Stimulated activated CD4-positive, alpha-beta T cell treated with anti-CD3 and anti-CD28 coated beads, TNF-alpha, amount 100 ng/mL, for 24 hours (primary cell): ENCODE measurements at regions not wholly inside any gene's neighbourhood (a gene's known extent, or its start where the extent isn't known, plus 50 kb on each side); places are given as distances from the start of the nearest gene placed in this dataset.

ENCODE experiments used
- DNase-seq, 3 experiments: peaks; one replicate each; pipeline ENCODE4 v3.0.0-alpha.2; 2020; ENCODE audit warnings: low read depth in 3 of 3

- DNase-seq, result no peak
Observed at GRCh38 chr1:25036117-25036546, 106.1 kb upstream of the RUNX3 start.

GRCh38 chr1:25035523-25036116, 105.5 kb upstream of the RUNX3 start:
- no peak for DNase-seq

- no peak for DNase-seq
Observed at GRCh38 chr1:25034736-25035522, 104.9 kb upstream of the RUNX3 start.

GRCh38 chr1:25033828-25034705, 104.0 kb upstream of the RUNX3 start:
- no peak for DNase-seq

GRCh38 chr1:25033030-25033827, 103.2 kb upstream of the RUNX3 start:
- no peak for DNase-seq

GRCh38 chr1:25031966-25032667, 102.0 kb upstream of the RUNX3 start:
- DNase-seq, result peak in 1 of 3 experiments; percentile 38

- DNase-seq, result peak in 1 of 3 experiments; percentile 67
Observed at GRCh38 chr1:25031601-25031965, 101.5 kb upstream of the RUNX3 start.

- DNase-seq, result peak; percentile 58 to 80 (median 61)
Observed at GRCh38 chr1:25030674-25031589, 100.9 kb upstream of the RUNX3 start.

GRCh38 chr1:25030012-25030411, 99.9 kb upstream of the RUNX3 start:
- no peak for DNase-seq

- DNase-seq, result peak in 1 of 3 experiments; percentile 53
Observed at GRCh38 chr1:25028907-25029599, 99.0 kb upstream of the RUNX3 start.

GRCh38 chr1:25028587-25028906, 98.5 kb upstream of the RUNX3 start:
- DNase-seq, result no peak

GRCh38 chr1:25027822-25028586, 97.9 kb upstream of the RUNX3 start:
- DNase-seq, result no peak

- no peak for DNase-seq
Observed at GRCh38 chr1:25026730-25027450, 96.8 kb upstream of the RUNX3 start.

- no peak for DNase-seq
Observed at GRCh38 chr1:25026304-25026703, 96.2 kb upstream of the RUNX3 start.

GRCh38 chr1:25024615-25025350, 94.7 kb upstream of the RUNX3 start:
- no peak for DNase-seq

GRCh38 chr1:25023826-25024225, 93.8 kb upstream of the RUNX3 start:
- no peak for DNase-seq

- no peak for DNase-seq
Observed at GRCh38 chr1:25023190-25023578, 93.1 kb upstream of the RUNX3 start.
